PC-3 (cell line): ENCODE measurements at regions not wholly inside any gene's neighbourhood (a gene's known extent, or its start where the extent isn't known, plus 50 kb on each side); places are given as distances from the start of the nearest gene placed in this dataset.

Experiments
- EZH2 ChIP-seq: fragments of 300-600 bp; sonication (generic); IDR thresholded peaks from one replicate; pipeline ENCODE4 v1.6.1; 2017; ENCODE audit warnings: antibody characterized with exemption, mild to moderate bottlenecking, low read length; ENCODE audit not compliant: unreplicated experiment
- EZH2phosphoT487 ChIP-seq: fragments of 300-600 bp; sonication (generic); IDR thresholded peaks from 2 replicates; pipeline ENCODE4 v1.6.1; 2018; ENCODE audit warnings: mild to moderate bottlenecking, antibody characterized with exemption, low read length, borderline replicate concordance
- TF ChIP-seq, protein P1 (sequence below): fragments of 300-600 bp; sonication (generic); conservative IDR thresholded peaks from 2 replicates; pipeline ENCODE4 v1.5.1; 2017; ENCODE audit warnings: antibody characterized with exemption, low read depth, mild to moderate bottlenecking, low read length

DNA sequence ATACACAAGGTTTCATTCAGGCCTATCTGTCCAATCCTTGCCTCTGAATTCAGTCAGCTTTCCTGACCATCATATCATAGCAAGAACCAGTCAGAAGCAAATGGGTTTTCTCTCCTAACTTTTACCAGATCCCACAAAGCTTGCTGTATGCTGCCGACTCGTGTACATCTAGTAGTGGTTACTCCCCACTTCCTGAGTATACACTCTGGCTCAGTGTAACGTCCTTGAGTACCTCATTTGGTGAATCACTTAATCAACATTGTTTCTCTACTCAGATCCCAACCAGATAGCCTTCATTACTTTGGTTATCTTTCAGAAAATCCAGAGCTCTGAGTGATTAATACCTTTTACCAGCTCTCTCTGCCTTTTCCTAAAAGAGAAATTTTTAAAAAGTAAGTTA is 728.2 kb downstream of the GALC start:
- TF ChIP-seq, protein P1, sequence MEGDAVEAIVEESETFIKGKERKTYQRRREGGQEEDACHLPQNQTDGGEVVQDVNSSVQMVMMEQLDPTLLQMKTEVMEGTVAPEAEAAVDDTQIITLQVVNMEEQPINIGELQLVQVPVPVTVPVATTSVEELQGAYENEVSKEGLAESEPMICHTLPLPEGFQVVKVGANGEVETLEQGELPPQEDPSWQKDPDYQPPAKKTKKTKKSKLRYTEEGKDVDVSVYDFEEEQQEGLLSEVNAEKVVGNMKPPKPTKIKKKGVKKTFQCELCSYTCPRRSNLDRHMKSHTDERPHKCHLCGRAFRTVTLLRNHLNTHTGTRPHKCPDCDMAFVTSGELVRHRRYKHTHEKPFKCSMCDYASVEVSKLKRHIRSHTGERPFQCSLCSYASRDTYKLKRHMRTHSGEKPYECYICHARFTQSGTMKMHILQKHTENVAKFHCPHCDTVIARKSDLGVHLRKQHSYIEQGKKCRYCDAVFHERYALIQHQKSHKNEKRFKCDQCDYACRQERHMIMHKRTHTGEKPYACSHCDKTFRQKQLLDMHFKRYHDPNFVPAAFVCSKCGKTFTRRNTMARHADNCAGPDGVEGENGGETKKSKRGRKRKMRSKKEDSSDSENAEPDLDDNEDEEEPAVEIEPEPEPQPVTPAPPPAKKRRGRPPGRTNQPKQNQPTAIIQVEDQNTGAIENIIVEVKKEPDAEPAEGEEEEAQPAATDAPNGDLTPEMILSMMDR, result no peak
- TF ChIP-seq EZH2 (no peak), EZH2phosphoT487 (no peak)
